Dendritic cell treated with granulocyte-macrophage colony-stimulating factor and Interleukin-4, amounts not matched to agents 40 ng/mL and 50 ng/mL, for 4 days (primary cell): ENCODE measurements at regions not wholly inside any gene's neighbourhood (a gene's known extent, or its start where the extent isn't known, plus 50 kb on each side); places are given as distances from the start of the nearest gene placed in this dataset.

Experiments used
- H3K27ac Mint-ChIP-seq: one replicate; pipeline ENCODE4 v1.8.0; 2022; ENCODE audit warnings: mild to moderate bottlenecking, mixed read lengths
- H3K27me3 Mint-ChIP-seq: one replicate; pipeline ENCODE4 v1.8.0; 2022; ENCODE audit warnings: mild to moderate bottlenecking, mixed read lengths
- H3K36me3 Mint-ChIP-seq: one replicate; pipeline ENCODE4 v1.8.0; 2022; ENCODE audit warnings: low read depth, mixed read lengths
- H3K4me1 Mint-ChIP-seq: one replicate; pipeline ENCODE4 v1.8.0; 2022; ENCODE audit warnings: low read depth, mixed read lengths
- H3K4me3 Mint-ChIP-seq: one replicate; pipeline ENCODE4 v1.8.0; 2022; ENCODE audit warnings: mild to moderate bottlenecking, moderate library complexity, mixed read lengths
- H3K9me3 Mint-ChIP-seq: one replicate; pipeline ENCODE4 v1.8.0; 2022; ENCODE audit warnings: mixed read lengths
- intact Hi-C: fragments of 100-400 bp; cut with micrococcal nuclease; formaldehyde crosslinking; loops from one replicate; pipeline ENCODE4 v1.15.0; 2022

DNA sequence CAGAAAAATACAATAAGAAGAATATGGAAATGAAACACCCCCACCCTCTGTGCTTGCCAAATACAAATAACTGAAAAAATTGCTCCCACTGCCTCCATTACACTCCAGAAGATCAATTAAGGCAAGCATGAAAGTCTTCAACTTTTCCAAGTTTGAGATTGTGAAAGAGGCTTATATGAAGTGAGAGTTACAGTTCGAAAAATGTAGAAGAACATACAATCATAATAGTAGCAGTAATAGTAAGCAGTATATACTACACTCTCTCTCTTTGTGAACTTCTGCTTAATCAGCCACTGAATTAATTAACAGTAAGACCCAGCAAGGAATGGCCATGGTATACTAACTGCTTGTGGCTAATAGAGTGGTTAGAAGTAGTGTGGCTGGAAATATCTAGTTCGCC, 923.2 kb downstream of the RPA4 start:
- Mint-ChIP-seq H3K4me3 (no peak overlapping the region), H3K27me3 (no peaks in the 10 kb centered on the region), H3K9me3 (no peaks in the 10 kb centered on the region), H3K27ac (no peak overlapping the region), H3K4me1 (no peaks in the 10 kb centered on the region), H3K36me3 (no peaks in the 10 kb centered on the region)
- intact Hi-C loops, result no loop called here

DNA sequence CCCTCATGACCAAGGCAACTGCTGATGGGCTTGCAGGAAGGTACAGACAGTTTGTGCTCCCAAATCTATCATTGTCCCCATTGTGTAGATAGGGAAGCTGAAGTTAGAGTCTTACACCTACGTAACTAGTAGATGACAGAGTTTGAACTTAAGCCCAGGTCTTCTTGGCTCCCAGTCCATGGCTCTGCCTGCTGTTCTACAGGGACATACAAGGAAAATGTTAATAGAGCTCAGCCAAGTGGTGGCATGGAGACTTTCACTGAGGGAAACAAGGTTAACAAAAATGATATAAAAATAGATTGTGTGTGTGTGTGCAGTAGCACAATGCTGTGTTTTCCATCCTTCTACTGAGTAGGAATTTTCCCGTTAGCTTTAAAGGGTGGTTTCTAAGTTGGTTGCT, 936.5 kb downstream of the RPA4 start:
- Mint-ChIP-seq H3K36me3 (no peaks in the 10 kb centered on the region), H3K27me3 (no peaks in the 10 kb centered on the region), H3K4me1 (no peaks in the 10 kb centered on the region), H3K4me3 (no peak overlapping the region), H3K27ac (no peak overlapping the region), H3K9me3 (no peaks in the 10 kb centered on the region)
- intact Hi-C loops, result no loop called here

DNA sequence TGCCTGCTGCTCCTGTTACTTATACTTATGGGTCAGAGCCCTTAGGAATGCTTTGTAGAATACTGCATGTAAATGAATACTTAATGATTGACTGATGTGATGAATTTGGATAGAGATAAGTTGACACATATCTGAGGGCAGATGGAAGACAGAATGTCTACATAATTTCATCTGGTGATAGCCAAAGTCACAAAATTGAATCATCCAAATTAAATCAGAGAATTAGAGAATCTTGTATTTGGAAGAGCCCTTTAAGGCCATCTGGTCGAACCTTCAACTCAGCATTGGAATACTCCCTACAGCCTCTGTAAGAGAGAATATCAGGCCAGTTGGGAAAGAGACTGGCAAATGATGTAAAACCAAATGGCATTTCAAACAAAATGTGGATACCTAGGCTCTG, 944.8 kb downstream of the RPA4 start:
- no peaks in the 10 kb centered on the region for H3K27me3 Mint-ChIP-seq
- intact Hi-C loops, result no loop called here
- no peak overlapping the region for H3K4me3 Mint-ChIP-seq
- no peaks in the 10 kb centered on the region for H3K9me3 Mint-ChIP-seq
- no peaks in the 10 kb centered on the region for H3K36me3 Mint-ChIP-seq
- H3K4me1 Mint-ChIP-seq, result no peaks in the 10 kb centered on the region
- H3K27ac Mint-ChIP-seq, result no peak overlapping the region

DNA sequence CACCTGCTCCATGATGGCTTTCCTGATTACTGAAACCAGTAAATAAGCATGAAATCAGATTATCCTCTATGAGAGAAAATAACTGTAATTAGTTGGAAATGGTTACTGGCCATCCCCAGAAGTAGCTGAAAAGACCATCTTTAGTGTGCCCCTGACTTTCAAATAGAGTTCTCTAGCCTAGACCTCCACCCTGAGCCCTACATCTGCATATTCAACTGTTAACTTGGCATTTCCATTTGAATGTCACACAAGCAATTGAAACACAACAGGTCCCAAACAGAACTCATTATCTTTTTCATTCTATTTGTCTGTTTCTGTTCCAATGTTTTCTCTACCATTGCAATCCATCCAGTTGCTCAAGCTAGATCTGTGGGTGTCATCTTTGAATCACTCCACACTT, 952.3 kb downstream of the RPA4 start:
- H3K4me3 Mint-ChIP-seq, result no peak overlapping the region
- intact Hi-C loops, result no loop called here
- H3K9me3 Mint-ChIP-seq, result no peaks in the 10 kb centered on the region
- no peak overlapping the region for H3K27ac Mint-ChIP-seq
- H3K27me3 Mint-ChIP-seq, result no peaks in the 10 kb centered on the region
- no peaks in the 10 kb centered on the region for H3K4me1 Mint-ChIP-seq
- no peaks in the 10 kb centered on the region for H3K36me3 Mint-ChIP-seq

DNA sequence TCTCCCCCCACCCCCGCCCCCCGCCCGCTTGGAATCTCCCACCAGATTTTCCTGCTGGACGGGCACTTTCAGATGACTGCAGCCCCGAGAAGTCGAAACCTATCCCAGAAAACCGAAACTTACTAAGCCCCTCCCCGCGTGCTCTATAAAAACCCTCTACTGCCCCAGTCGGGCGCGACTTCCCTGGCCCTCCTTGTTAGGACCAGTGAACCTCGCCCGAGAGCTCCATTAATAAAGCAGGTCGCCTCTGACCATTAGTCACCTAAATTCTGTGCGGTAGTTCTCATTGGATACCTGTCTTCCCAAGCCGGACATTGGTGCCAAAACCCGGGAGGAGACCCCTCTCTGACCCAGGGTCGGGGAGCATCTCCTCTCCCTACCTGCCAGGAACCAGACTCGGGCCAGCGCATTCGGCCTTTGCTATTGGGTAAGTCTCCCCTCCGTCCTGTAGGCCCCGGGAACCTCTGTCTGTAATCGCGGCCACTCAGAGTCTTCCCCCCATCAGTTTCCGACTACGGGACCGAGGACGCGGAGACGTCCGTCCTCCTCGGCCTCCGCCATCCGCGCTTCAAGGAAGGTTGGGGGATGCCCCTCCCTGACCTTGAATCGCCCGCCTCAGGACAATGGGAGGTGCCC, 958.0 kb downstream of the RPA4 start:
- intact Hi-C loops, result no loop called here
- Mint-ChIP-seq H3K36me3 (no peaks in the 10 kb centered on the region), H3K27ac (no peak overlapping the region), H3K4me1 (no peaks in the 10 kb centered on the region), H3K9me3 (peaks cover 50% of the 10 kb centered on the region), H3K27me3 (no peaks in the 10 kb centered on the region), H3K4me3 (no peak overlapping the region)

DNA sequence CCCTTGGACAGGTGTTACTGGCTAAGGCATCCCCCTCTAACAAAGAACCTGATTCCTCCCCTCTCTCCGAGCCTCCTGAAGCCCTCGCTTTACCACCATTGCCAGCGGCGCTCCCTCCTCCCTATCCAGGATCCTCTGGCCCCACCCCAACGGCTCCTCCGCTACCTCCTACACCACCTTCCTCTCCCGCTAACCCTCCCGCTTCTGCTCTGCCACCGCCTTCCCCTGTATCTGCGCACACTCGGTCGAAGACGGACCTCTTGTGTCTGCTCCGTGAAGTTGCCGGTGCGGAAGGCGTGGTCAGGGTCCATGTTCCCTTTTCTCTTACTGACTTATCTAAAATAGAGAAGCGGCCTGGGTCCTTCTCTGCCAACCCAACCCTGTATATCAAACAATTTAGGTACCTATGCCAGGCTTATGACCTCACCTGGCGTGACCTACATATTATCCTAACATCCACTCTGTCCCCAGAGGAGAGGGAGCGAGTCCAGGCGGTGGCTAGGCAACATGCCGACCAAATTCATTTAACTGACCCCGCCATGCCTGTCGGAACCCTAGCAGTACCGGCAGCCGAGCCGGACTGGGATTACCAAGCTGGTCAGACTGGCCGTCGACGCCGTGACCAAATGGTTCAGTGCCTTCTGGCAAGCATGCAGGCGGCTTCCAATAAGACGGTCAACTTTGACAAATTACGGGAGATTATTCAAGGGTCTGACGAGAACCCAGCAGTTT, 958.9 kb downstream of the RPA4 start:
- Mint-ChIP-seq H3K4me3 (no peak overlapping the region), H3K9me3 (peaks cover 60% of the 10 kb centered on the region), H3K4me1 (no peaks in the 10 kb centered on the region), H3K27me3 (no peaks in the 10 kb centered on the region), H3K27ac (no peak overlapping the region), H3K36me3 (no peaks in the 10 kb centered on the region)
- intact Hi-C loops, result no loop called here

DNA sequence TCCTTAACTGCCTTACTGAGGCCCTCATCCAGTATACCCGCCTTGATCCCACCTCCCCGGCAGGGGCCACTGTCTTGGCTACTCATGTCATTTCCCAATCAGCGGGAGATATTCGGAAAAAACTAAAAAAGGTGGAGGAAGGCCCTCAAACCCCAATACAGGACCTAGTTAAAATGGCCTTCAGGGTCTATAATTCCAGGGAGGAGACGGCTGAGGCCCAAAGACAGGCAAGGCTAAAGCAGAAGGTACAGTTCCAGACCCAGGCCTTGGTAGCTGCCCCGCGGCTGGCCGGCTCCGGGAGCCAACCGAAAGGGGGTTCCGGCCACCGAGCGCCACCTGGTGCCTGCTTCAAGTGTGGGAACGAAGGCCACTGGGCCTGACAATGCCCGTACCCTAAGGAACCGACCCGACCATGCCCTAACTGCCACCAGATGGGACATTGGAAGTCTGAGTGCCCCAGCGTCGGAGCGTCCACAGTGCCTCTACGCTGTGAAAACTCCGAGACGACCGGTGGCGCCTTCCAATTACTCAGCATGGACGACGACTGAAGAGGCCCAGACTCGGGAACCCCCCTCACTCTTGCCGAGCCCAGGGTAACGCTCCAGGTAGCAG, 959.6 kb downstream of the RPA4 start:
- Mint-ChIP-seq H3K4me1 (no peaks in the 10 kb centered on the region), H3K36me3 (no peaks in the 10 kb centered on the region), H3K27ac (no peak overlapping the region), H3K9me3 (peaks cover 66% of the 10 kb centered on the region), H3K4me3 (no peak overlapping the region), H3K27me3 (no peaks in the 10 kb centered on the region)
- intact Hi-C loops, result no loop called here

DNA sequence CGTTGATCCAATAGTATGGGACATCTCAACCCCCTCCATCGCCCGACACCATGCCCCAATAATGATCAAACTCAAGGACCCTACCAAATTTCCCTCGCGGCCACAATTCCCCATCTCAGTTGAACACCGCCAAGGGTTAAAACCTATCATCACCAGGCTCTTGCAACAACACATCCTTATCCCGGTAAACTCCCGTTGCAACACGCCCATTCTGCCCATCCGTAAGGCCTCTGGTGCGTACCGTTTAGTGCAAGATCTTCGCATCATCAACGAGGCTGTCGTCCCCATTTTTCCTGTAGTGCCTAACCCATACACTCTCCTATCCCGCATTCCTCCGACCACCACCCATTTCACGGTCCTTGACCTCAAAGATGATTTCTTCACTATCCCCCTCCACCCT, 960.5 kb downstream of the RPA4 start:
- Mint-ChIP-seq H3K36me3 (no peaks in the 10 kb centered on the region), H3K4me3 (no peak overlapping the region), H3K27ac (no peak overlapping the region), H3K9me3 (peaks cover 75% of the 10 kb centered on the region), H3K27me3 (no peaks in the 10 kb centered on the region), H3K4me1 (no peaks in the 10 kb centered on the region)
- intact Hi-C loops, result no loop called here

DNA sequence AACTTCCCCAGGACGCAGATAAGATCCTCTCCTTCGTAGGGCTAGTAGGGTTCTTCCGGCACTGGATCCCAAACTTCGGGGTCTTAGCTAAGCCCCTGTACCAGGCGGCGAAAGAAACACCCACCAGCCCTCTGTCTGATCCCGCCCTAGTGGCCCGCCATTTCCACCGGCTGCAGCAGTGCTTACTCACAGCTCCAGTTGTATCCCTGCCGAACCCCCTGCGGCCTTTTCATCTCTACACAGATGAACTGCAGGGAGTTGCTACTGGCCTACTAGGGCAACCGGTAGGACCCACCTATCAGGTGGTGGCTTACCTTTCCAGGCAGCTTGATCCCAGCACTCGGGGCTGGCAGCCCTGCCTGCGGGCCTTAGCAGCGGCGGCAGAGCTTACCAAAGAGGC, 961.2 kb downstream of the RPA4 start:
- no peak overlapping the region for H3K27ac Mint-ChIP-seq
- no peaks in the 10 kb centered on the region for H3K36me3 Mint-ChIP-seq
- intact Hi-C loops, result no loop called here
- no peaks in the 10 kb centered on the region for H3K4me1 Mint-ChIP-seq
- peaks cover 78% of the 10 kb centered on the region for H3K9me3 Mint-ChIP-seq
- H3K27me3 Mint-ChIP-seq, result no peaks in the 10 kb centered on the region
- H3K4me3 Mint-ChIP-seq, result no peak overlapping the region

DNA sequence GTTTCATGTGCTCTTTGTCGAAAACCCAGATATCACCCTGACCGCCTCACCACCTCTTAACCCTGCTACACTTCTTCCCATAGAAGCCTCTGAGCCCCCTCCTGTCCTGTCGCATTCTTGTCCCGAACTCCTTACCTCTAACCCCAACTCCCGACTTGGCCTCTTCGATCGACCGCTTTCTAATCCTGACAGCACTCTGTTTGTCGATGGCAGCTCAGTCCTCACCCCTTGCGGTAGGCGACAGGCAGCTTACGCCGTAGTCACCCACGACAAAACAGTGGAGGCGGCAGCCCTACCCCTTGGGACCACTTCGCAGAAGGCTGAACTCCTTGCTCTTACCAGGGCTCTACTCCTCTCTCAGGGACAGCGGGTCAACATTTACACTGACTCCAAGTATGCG, 961.7 kb downstream of the RPA4 start:
- Mint-ChIP-seq H3K36me3 (no peaks in the 10 kb centered on the region), H3K9me3 (peaks cover 78% of the 10 kb centered on the region), H3K4me1 (no peaks in the 10 kb centered on the region), H3K27me3 (no peaks in the 10 kb centered on the region), H3K4me3 (no peak overlapping the region), H3K27ac (no peak overlapping the region)
- intact Hi-C loops, result no loop called here

DNA sequence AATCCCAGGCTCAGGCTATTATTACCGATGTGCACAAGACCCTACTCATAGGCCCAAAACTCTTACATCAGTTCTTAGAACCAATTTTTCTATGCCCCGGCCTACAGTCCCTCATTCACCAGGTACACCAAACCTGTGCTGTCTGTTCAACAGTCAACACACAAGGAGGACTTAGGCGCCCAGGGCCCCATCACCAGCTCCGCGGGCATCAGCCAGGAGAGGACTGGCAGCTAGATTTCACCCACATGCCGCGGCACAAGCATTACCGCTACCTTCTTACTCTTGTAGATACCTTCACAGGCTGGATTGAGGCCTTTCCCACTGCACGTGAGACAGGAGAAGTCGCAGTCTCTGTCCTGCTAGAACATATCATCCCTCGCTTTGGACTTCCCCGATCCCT, 962.5 kb downstream of the RPA4 start:
- H3K27ac Mint-ChIP-seq, result no peak overlapping the region
- no peaks in the 10 kb centered on the region for H3K36me3 Mint-ChIP-seq
- H3K27me3 Mint-ChIP-seq, result no peaks in the 10 kb centered on the region
- intact Hi-C loops, result no loop called here
- no peaks in the 10 kb centered on the region for H3K4me1 Mint-ChIP-seq
- H3K9me3 Mint-ChIP-seq, result peaks cover 78% of the 10 kb centered on the region
- no peak overlapping the region for H3K4me3 Mint-ChIP-seq

DNA sequence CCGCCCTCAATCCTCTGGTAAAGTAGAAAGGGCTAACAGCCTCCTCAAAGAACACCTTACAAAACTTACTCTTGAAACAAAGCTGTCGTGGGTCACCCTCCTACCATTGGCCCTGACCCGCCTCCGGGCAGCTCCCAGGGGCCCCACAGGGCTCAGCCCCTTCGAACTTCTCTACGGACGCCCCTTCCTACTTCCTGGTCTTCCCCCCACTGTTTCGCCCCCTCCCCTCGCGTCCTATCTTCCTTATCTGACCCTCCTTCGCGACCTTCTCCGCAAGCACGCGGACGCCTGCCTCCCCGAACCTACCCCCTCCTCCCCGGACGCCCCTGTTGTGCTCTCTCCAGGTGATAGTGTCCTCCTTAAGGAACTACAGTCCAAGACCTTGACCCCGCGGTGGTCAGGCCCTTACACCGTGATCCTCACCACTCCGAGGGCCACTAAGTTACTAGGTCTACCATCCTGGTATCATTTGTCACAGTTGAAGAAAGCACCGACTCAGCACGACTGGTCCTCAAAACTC, 963.1 kb downstream of the RPA4 start:
- Mint-ChIP-seq H3K4me3 (no peak overlapping the region), H3K36me3 (no peaks in the 10 kb centered on the region), H3K4me1 (no peaks in the 10 kb centered on the region), H3K27ac (no peak overlapping the region), H3K27me3 (no peaks in the 10 kb centered on the region), H3K9me3 (peaks cover 74% of the 10 kb centered on the region)
- intact Hi-C loops, result no loop called here

DNA sequence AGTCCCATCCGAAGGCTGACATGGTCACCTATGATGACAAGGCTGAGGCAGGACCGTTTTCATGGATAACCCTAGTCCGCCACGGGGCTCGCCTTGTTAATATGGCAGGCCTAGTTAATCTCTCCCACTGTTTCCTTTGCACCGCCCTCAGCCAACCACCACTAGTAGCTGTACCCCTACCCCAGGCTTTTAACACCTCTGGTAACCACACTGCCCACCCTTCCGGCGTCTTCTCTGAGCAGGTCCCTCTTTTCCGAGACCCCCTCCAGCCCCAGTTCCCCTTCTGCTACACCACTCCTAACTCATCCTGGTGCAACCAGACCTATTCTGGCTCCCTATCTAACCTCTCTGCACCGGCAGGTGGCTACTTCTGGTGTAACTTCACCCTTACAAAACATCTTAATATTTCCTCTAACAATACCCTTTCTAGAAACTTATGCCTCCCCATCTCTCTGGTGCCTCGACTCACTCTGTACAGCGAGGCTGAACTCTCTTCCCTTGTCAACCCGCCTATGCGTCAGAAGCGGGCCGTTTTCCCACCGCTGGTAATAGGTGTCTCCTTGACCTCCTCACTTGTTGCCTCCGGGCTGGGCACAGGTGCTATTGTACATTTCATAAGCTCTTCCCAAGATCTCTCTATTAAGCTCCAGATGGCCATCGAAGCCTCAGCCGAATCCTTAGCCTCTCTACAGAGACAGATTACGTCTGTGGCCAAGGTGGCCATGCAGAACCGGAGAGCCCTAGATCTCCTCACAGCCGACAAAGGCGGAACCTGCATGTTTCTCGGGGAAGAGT, 964.4 kb downstream of the RPA4 start:
- no peaks in the 10 kb centered on the region for H3K27me3 Mint-ChIP-seq
- no peak overlapping the region for H3K27ac Mint-ChIP-seq
- no peaks in the 10 kb centered on the region for H3K36me3 Mint-ChIP-seq
- no peaks in the 10 kb centered on the region for H3K4me1 Mint-ChIP-seq
- intact Hi-C loops, result no loop called here
- peaks cover 61% of the 10 kb centered on the region for H3K9me3 Mint-ChIP-seq
- no peak overlapping the region for H3K4me3 Mint-ChIP-seq

DNA sequence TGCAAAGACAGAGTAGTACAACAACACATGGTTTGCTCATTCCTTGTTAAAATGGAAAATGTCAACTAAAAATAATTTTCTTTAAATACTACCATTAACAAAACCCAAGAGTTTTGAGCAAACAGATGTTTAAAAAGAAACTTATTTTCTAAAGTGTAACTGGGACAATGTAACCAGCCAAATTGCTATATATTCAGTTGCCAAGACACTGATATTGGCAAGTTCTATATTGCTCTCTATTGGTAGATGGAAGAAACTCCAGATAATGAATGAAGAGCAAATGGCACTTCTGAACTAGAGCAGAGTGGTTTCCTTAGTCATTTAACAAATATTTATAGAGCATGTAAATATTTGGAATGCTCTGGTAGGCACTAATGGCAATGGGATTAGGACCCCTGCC, 966.2 kb downstream of the RPA4 start:
- H3K27ac Mint-ChIP-seq, result no peak overlapping the region
- H3K27me3 Mint-ChIP-seq, result no peaks in the 10 kb centered on the region
- peaks cover 45% of the 10 kb centered on the region for H3K9me3 Mint-ChIP-seq
- no peaks in the 10 kb centered on the region for H3K4me1 Mint-ChIP-seq
- no peak overlapping the region for H3K4me3 Mint-ChIP-seq
- H3K36me3 Mint-ChIP-seq, result no peaks in the 10 kb centered on the region
- intact Hi-C loops, result no loop called here
